COLO668 (cell line): ENCODE measurements at regions not wholly inside any gene's neighbourhood (a gene's known extent, or its start where the extent isn't known, plus 50 kb on each side); places are given as distances from the start of the nearest gene placed in this dataset.
"Not testable (repeated sequence)": the region's sequence is repeated elsewhere in the genome, so short reads cannot be mapped to it uniquely, and the experiment has no call there.

Source experiments
- DNase-seq: peaks from one replicate; lab custom pipeline; 2025; ENCODE audit not compliant: unreplicated experiment; lab: John Stamatoyannopoulos, UW

DNA sequence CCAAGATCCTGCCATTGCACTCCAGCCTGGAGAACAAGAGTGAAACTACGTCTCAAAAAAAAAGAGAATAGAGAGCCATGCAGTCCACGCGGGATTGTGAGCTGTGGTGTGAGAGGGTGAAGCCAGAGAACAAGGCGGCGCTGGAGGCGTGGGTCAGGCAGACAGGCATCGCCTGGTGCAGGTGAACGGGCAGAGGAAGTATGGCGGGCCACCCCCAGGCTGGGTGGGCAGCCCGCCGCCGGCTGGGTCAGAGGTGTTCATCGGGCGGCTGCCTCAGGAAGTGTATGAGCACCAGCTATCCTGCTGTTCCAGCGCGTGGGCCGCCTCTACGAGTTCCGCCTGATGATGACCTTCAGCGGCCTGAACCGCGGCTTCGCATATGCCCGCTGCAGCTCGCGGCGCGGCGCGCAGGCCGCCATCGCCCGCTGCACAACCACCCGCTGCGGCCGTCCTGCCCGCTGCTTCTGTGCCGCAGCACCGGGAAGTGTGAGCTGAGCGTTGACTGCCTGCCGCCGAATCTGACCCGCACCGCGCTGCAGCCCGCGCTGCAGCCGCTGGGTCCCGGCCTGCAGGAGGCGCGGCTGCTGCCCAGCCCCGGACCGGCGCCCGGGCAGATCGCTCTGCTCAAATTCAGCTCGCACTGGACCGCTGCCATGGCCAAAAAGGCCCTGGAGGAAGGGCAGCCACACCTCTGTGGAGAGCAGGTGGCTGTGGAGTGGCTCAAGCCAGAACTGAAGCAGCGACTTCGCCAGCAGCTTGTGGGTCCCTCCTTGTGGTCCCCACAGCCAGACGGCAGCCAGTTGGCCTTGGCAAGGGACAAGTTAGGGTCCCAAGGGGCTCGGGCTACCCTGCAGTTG lies 95.5 kb upstream of the PLEKHM1 start:
- DNase-seq: not testable (repeated sequence)

- not testable (repeated sequence) for DNase-seq
These were observed 96.1 kb upstream of the PLEKHM1 start for GRCh38 chr17:45586651-45586934.

DNA sequence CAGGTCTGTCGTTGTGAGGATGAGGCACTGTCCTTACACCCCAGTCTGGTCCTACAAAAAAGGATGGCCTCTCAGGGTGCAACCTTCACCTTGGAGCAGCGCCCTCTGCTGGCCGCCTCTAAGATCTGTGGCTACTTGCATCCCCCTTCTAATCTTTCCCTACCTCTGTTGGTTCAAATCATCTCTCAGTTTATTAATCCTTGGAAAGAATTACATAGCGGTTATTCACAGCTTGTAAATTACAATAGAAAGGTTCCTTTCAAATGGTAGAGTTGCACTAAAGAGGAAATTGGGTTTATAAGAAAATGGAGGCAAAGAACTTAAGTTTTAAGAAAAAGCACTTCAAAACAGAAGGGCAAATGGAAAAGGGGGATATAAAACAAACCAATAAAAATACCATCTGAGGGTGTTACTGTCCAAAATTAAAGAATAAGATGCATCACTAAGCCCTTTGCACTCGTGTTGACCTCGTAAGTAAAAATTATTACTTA lies 102.0 kb upstream of the PLEKHM1 start:
- not testable (repeated sequence) for DNase-seq

DNA sequence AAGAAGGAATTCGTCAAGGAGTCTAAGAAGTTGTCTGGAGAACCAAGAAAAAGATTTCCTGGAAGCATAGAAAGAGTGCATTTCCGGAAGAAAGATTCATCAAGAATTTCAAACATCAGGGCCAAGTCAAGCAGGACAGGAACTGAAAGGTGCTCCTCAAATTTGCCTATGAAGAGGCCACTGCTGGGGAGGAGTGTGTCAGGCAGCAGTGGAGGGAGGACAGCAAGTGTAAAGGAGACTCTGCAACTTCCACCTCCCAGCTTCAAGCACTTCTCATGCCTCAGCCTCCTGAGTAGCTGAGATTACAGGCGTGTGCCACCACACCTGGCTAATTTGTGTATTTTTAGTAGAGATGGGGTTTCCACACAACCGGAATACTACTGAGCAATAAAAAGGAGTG lies 105.8 kb upstream of the PLEKHM1 start:
- not testable (repeated sequence) for DNase-seq

- not testable (repeated sequence) for DNase-seq
These were observed 109.8 kb upstream of the PLEKHM1 start for GRCh38 chr17:45600052-45601012.

DNA sequence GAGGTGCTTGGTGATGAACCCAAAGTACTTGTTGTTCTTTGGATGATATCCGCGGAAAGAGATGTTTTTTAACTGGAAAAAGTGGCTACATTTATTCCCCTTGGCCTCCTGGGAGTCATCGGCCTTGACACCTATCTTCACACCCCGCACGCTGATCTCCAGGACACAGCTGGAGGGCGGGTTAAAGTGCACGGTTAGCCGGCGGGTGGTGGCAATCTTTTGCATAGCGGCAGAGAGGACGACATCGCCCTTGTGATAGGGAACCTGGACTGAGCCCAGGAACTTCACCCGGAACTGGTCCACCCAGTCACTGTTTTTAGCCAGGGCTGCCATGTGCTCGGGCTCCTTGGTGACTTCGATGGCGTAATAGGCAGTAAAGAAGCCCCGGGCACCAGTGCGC lies 110.5 kb upstream of the PLEKHM1 start:
- not testable (repeated sequence) for DNase-seq

DNA sequence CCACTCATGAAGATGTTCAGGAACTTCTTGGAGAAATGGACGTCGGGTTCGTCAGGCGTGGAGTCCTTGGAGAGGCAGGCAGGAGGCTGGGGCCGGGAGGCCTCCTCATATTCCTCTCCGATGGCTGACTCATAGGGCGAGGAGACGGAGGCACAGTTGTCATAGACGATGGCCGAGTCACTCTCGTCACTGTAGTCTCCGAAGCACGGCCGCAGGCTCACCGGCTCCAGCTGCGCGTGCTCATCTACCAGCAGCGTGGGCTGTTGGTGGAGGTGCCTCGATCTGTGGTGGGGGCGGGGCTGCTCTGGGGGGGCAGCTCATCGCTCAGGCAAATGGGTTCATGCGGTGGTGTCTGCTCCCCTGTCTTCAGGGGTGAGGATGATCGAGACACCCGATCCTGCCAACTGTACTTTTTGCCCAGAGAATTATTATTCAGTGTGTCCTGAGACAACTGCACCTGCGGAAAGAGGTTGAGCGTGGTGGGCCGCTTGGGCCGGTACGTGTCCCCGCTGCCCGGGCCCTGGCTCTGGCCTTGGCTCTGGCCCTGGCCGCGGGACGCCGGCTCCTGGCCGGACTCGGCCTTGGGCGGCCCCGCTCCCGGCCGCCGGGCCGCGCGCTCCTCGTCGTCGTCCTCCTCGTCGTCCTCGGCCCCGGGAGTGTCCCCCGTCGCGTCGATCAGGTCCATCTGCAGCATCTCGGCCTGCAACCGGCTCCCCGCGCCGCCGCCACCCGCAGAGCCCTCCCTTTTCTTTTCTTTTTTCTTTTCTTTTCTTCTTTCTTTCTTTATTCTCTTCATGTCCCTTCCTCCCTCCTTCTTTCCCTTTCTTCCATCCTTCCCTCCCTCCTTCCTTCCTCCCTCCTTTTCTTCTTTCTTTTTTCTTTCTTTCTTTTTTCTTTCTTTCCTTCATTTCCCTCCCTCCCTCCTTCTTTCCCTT lies 111.4 kb upstream of the PLEKHM1 start:
- DNase-seq: not testable (repeated sequence)

GRCh38 chr17:45605751-45606150 lies 115.2 kb upstream of the PLEKHM1 start:
- not testable (repeated sequence) for DNase-seq

- DNase-seq: not testable (repeated sequence)
These were observed 129.5 kb upstream of the PLEKHM1 start for GRCh38 chr17:45619984-45620405.

DNA sequence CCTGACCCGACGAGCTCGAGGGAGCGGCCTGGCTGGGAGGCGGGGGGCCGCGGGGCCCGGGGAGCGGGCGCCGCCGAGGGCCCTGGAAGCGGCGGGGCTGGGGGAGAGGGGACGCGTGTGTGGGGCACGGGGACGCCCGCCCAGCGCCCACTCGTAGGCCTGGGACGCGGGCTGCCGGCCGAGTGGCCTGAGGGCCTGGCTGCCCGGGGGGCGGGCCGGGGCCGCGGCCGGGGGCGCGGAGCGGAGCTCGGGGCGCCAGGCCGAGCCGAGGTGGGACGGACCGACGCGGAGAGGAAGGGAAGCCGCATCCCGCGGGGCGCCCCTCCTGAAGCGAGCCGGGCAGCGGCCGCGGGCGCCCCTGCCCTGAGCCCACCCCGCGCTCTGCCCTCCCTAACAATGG lies 129.9 kb upstream of the PLEKHM1 start:
- not testable (repeated sequence) for DNase-seq

GRCh38 chr17:45621087-45621486 lies 130.6 kb upstream of the PLEKHM1 start:
- not testable (repeated sequence) for DNase-seq

- DNase-seq: not testable (repeated sequence)
These were observed 131.8 kb upstream of the PLEKHM1 start for GRCh38 chr17:45622295-45622694.

DNA sequence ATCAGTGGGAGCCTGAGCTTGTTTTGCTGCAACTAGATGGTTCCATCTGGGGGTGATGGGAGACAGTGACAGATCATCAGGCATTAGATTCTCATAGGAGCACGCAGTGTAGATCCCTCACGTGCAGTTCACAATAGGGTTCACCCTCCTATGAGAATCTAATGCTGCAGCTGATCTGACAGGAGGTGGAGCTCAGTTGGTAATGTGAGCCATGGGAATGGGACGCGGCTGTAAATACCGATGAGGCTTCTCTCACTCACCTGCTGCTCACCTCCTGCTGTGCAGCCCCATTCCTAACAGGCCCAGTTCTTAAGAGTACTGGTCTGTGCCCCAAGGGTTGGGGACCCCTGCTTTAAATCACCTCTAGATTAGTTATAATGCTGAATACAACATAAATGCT lies 137.5 kb upstream of the PLEKHM1 start:
- DNase-seq: no peak

- DNase-seq: no peak
These were observed 141.4 kb upstream of the PLEKHM1 start for GRCh38 chr17:45631941-45632340.

GRCh38 chr17:45639297-45639849 lies 144.7 kb upstream of the CRHR1 start:
- DNase-seq: no peak

- no peak for DNase-seq
These were observed 143.8 kb upstream of the CRHR1 start for GRCh38 chr17:45640141-45640850.

GRCh38 chr17:45641541-45641940 lies 142.6 kb upstream of the CRHR1 start:
- DNase-seq: no peak

DNA sequence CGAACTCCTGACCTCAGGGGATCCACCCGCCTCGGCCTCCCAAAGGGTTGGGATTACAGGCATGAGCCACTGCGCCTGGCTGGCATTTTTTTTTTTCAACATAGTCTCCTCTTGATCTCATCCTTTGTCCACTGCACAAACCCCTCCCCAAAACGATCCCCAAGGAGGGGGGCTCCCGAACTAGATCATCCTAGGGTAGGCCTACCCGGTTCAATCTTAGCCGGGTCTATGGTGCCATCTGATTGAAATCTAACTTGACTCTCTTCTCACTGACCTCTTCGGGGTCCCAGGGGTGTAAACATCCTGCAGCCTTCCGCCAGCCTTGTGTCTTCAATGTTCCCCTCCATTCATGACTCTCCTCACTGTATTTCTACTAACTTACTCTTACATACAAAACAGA lies 140.5 kb upstream of the CRHR1 start:
- no peak for DNase-seq

- DNase-seq: not testable (repeated sequence)
These were observed 139.5 kb upstream of the CRHR1 start for GRCh38 chr17:45644637-45645036.

DNA sequence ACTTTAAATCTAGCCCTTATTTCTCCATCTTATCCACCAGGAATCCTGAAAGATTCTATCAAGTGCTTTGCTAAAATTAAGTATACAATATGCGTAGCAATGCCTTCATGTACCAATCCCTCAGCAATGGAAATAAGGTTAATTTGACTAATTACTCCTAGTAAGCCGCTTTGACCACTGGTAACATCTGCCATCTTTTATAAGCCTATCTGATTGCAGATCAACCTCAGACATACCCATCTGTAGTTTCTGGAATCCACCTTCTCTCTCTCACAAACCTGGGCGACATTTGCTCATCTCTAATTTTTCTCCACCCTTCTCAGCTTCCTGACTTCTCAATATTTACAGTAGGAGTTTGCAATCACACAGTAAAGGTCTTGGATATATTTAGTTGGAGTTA lies 138.8 kb upstream of the CRHR1 start:
- DNase-seq: no peak
